Stimulated activated CD4-positive, alpha-beta T cell treated with anti-CD3 and anti-CD28 coated beads, Interleukin-15, amount 100 ng/mL, for 48 hours (primary cell): ENCODE measurements at regions not wholly inside any gene's neighbourhood (a gene's known extent, or its start where the extent isn't known, plus 50 kb on each side); places are given as distances from the start of the nearest gene placed in this dataset.

Experiments used
- DNase-seq, 2 donors: peaks; one replicate each; pipeline ENCODE4 v3.0.0-alpha.2; 2020; ENCODE audit warnings: low read depth in 2 of 2

- no peak for DNase-seq
Measured at GRCh38 chr11:23336961-23337360, 476.7 kb upstream of the CCDC179 start.

GRCh38 chr11:23353611-23354010 lies 493.3 kb upstream of the CCDC179 start:
- no peak for DNase-seq

GRCh38 chr11:23359297-23359696 lies 499.0 kb upstream of the CCDC179 start:
- no peak for DNase-seq

- no peak for DNase-seq
Measured at GRCh38 chr11:23364076-23364475, 503.8 kb upstream of the CCDC179 start.

- no peak for DNase-seq
Measured at GRCh38 chr11:23370580-23371275, 510.5 kb upstream of the CCDC179 start.

GRCh38 chr11:23377909-23378308 lies 517.6 kb upstream of the CCDC179 start:
- no peak for DNase-seq

- DNase-seq, result no peak
Measured at GRCh38 chr11:23391031-23391430, 530.8 kb upstream of the CCDC179 start.

GRCh38 chr11:23398052-23398451 lies 537.8 kb upstream of the CCDC179 start:
- no peak for DNase-seq

- DNase-seq, result no peak
Measured at GRCh38 chr11:23399995-23400394, 539.7 kb upstream of the CCDC179 start.

- no peak for DNase-seq
Measured at GRCh38 chr11:23403210-23404185, 543.2 kb upstream of the CCDC179 start.

GRCh38 chr11:23404225-23405160 lies 544.2 kb upstream of the CCDC179 start:
- no peak for DNase-seq

GRCh38 chr11:23405350-23405937 lies 545.2 kb upstream of the CCDC179 start:
- no peak for DNase-seq

GRCh38 chr11:23406131-23406819 lies 546.0 kb upstream of the CCDC179 start:
- DNase-seq, result no peak

GRCh38 chr11:23413057-23413456 lies 552.8 kb upstream of the CCDC179 start:
- DNase-seq, result no peak

GRCh38 chr11:23423104-23423503 lies 562.8 kb upstream of the CCDC179 start:
- DNase-seq, result no peak

GRCh38 chr11:23423656-23424055 lies 563.4 kb upstream of the CCDC179 start:
- no peak for DNase-seq

- no peak for DNase-seq
Measured at GRCh38 chr11:23425381-23425780, 565.1 kb upstream of the CCDC179 start.

- no peak for DNase-seq
Measured at GRCh38 chr11:23429569-23429968, 569.3 kb upstream of the CCDC179 start.

- no peak for DNase-seq
Measured at GRCh38 chr11:23453522-23453921, 593.2 kb upstream of the CCDC179 start.

- no peak for DNase-seq
Measured at GRCh38 chr11:23455321-23455891, 595.1 kb upstream of the CCDC179 start.
